ENCODE measurements at regions not wholly inside any gene's neighbourhood (a gene's known extent, or its start where the extent isn't known, plus 50 kb on each side); places are given as distances from the start of the nearest gene placed in this dataset.
A peak's percentile ranks its signal among the peaks of the same experiment; 100 is the strongest.
"Not testable (repeated sequence)": the region's sequence is repeated elsewhere in the genome, so short reads cannot be mapped to it uniquely, and the experiment has no call there.

DNA sequence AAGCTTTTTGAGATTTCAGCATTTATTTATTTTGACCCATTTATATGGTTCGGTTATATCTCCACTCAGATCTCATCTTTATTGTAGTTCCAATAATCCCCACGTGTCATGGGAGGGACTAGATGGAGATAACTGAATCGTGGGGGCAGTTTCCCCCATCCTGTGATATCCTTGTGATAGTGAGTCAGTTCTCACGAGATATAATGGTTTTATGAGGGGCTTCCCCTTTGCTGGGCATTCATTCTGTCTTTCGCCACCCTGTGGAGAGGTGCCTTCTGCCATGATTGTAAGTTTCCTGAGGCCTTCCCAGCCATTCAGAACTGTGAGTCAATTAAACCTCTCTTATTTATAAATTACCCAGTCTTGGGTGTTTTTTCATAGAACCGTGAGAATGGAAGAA is 96.5 kb upstream of the PCSK1 start:
- no peak for DNase-seq

DNA sequence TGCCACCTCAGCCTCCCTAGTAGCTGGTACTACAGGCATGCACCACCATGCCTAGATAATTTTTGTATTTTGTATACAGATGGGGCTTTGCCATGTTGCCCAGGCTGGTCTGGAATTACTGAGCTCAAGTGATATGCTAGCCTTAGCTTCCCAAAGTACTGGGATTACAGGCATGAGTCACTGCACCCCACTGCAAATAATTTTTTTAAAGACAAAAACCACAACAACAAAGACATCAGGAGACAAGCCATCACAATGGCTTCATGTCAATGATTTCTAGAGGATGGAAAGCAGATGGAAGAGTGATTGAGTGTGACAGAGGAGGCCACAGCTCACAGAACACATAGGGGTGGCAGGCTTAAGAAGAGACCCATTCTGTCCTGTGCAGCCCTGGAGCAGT is 97.9 kb upstream of the PCSK1 start:
- no peak for DNase-seq

GRCh38 chr5:96533371-96533770 is 100.3 kb upstream of the PCSK1 start:
- DNase-seq, result no peak

DNA sequence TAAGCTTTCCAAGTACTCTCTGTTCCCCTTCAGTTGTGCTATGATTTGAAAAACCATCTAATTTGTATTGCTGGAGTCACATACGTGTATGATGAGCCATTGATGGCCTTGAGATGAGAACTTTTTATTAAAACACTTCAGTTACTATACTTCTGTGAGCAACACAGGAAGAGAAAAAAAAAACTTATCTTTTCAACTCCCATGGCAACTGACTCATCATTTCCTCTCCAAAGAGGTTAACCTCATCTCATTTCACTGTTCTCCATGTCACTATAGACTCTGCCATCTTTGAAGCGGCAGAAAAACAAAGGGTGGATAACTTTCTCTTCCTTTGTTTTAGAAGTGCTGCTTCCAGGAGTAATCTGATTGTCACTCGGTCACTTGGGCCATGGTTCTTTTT is 104.3 kb upstream of the PCSK1 start:
- DNase-seq, result no peak

GRCh38 chr5:96538808-96539250 is 105.8 kb upstream of the PCSK1 start:
- no peak for DNase-seq

- DNase-seq, result no peak
These were observed 113.1 kb upstream of the PCSK1 start for GRCh38 chr5:96546120-96546519.

DNA sequence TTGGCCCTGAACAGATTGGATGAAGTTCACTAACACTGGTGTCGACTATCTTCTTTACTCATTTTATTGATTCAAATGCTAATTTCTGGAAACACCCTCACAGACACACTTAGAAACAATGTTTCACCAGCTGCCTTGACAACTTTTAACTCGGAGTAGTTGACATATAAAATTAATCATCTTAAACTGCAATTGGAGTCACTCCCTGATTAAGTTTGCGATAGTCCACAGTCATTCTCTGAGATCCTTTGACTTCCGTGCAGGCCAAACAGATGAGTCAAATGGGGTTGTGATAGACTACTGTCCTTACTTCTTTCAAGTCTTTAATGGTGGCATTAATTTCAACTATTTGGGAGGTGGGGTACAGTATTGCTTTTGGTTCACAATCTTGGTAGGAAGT is 114.4 kb upstream of the PCSK1 start:
- DNase-seq, result no peak

DNA sequence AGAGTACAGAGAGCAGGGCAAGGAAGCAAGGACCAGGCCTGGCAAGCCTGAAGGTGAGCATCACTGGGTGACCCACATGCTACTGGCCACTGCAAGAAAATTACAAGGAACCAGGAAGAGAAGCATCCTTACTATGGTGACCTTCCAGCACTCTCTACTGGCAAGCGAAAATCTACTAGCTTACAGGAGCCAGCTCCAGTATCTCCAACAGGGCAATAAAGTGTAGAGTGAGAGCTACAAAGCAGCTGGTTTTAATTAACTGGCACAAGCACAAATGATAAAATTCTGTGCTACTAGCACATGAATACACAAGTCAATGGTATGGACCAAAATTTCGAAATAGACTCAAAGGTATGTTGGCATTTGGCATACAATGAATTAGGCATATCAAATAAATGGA is 113.3 kb upstream of the CAST start:
- DNase-seq, result no peak

GRCh38 chr5:96560857-96561256 is 101.3 kb upstream of the CAST start:
- not testable (repeated sequence) for DNase-seq

DNA sequence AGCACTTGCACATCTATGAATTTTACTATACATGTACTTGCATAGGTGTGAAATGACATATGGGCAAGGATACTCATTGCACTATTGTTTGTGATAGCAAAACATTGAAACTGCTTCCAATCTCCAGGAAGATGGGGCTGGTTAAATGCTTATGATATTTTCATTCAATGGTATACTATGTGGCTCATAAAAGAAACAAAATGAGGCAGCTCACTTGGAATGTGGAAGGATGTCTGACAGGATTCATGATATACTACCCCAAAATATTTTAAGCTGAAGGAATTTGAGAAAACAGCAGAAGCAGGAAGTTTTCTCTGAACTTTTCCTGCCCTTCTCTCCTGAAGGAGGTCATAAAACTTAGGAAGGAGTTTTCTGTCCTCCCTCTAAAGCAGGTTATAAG is 99.6 kb upstream of the CAST start:
- DNase-seq, result no peak

DNA sequence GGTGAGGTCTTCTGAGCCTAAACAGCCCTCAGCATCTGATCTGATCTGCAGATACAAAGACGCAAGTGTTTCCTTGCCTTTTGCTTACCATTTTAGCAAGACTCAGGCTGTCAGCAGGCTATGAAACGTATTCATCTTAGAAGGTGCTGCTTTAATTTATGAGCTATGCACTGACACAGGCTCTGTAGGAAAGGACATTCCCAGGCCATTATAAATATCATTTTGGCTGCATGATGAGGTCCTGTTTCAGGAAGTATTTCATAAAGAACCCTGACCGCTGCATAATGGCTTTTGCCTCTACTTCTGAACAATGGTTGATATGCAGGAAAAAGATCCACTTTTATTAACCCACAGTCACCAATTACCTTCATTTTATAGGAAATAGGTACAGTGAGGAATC is 98.4 kb upstream of the CAST start:
- DNase-seq, result no peak

DNA sequence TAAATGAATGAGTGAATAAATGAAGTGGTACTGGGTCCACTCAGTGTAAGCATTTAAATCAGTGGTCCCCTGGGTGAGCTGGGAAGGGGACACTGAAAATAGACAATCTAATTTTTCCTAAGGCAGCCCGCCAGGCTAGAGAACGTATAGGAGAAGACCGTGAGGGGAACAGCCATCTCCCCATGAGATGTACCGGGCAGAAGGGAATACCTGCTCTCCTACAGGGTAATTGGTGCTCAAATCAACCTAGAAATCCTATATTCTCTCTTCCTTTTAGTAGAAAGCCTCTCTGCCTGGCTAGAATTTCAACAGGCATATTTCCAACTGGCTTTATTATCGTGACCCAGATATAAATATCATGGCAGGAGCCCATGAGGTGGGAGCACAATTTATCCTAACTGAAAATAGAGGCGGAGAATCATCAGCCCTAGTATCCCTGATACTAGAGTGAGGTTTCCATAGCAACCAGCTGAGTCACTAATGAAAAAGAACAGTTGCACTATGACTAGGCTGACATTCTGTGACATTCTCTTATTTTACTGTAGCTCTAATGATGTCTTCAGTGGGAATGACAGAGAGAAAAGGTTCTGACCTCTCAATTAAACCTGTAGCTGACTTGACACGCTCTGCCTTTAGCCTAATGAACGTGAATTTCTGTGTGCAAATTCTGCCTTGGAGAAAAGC is 96.5 kb upstream of the CAST start:
- peak in 1 of 2 experiments; percentile 60 for DNase-seq

DNA sequence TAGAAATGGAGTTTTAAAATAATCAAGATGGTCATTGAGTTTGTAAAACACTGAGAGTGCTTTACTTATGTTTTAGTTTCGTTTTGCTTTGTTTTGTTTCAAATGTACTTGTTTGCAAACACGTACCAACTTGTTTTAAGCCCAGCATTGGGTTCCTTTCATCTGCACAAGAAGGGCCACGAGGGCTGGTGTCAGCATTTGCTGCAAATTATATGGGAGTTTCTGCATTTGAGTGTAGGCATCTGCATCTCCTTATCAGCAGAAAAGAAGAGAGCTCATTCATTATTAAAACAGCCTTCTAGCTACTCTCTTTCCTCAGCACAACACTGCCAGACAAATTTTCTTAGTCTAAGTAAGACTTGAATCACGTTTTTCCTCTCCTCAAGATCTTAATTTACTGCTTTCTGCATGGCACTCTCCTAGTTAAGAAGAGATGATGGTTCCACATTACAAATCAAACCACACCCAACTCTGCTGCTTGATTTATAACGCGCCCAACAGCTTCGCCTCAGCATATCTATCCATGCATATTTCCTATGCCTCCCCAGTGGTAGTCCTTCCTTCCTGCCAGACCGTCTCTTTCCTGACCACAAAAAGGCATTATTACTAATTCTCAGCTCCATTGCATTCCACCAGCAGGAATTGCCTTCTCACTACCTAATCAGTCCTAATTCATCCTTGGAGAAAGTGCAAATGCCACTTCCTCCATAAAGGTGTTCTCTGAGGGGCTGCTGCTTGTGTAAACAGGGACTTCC is 95.2 kb upstream of the CAST start:
- DNase-seq, result no peak

DNA sequence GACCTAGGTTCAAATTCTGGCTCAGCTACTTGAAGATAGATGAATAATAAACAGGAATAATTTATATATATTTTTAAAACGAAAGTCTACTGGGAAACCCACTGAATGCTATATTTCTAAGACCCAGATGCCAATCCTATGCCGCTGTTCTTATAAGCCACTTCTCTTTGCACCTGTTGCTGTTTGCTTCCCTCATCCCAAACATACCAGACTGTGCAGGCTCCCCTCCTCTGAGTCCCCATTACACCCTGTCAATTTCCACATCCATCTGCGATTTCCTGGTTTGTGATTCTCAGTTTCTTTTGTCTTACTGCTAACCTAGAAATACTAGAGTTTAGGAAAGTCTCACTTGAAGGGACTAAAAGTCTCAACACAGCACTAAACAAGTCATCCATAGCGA is 92.8 kb upstream of the CAST start:
- DNase-seq, result no peak

- DNase-seq, result no peak
These were observed 92.4 kb upstream of the CAST start for GRCh38 chr5:96569770-96570169.

- DNase-seq, result no peak
These were observed 89.2 kb upstream of the CAST start for GRCh38 chr5:96572864-96573512.

GRCh38 chr5:96573513-96573894 is 88.7 kb upstream of the CAST start:
- DNase-seq, result no peak

GRCh38 chr5:96576876-96577275 is 85.3 kb upstream of the CAST start:
- DNase-seq, result no peak

DNA sequence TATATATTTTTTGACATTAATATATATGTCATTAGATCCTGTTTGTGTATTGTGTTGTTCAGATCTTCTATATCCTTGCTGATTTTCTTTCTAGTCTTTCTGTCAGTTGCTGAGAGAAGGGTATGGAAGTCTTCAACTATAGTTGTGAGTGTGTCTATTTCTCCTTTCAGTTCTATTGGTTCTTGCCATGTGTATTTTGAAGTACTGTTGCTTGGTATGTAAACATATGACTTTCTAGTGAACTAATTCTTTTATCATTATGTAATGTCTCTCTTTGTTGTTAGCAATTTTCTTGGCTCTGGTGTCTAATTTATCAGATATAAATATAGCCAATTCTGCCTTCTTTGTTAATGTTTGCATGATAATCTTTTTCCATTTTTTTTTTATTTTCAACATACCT is 84.3 kb upstream of the CAST start:
- no peak for DNase-seq

DNA sequence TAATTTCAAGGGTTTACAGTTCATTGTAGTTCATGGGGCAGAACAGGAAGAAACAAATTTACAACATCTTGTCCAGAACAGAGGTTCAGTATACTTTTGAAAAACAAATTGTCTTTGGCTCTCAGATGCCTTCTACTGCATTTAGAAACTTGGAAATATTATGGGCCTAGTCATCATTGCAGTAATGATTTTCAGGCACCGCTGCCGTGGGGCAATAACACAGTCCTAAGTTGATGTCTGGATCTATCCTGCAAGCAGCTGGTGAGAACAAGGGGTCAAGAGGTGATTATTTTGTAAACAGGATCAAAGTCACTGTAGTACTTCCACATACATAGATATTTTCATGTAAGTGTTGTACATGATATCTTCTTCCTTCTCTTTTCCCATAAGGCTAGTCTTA is 82.5 kb upstream of the CAST start:
- DNase-seq, result no peak

DNA sequence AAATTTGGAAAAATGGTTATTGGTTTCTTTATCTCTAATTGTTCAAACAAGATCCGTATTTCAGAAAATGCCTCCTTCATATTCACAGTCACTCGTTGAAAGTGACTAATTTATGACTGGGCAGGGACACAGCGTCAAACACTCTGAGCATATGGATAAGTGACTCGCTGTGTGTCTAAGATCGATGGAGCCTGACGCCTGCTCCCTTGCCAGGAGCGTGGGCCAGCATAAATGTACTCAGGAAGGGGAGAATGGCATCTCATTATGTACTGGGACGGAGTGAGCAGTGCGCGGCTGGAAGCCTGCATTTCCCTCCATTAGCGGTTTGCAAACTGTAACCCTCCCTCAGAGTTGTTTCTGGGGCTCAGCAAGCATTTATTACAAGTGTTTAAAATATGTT is 79.8 kb upstream of the CAST start:
- peak; percentile 31 to 75 for DNase-seq

DNA sequence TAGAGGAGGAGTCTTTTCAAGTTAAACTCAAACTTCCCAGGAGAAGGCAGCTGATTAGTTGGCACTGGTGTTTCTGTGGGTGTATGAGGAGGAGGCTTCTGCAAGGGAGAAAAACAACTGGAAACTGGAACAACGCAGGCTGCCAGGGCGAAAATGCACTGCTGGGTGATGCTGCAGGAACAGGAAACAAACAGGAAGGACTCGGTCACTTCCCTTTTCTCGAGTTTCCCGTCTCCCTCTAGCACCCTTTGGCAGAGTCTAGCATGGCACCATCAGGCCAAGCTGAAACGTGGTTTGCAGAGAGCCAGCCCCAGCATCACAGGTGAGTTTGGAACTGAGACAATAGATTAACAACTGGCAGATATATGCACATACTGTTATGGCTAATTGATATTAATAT is 77.5 kb upstream of the CAST start:
- DNase-seq, result no peak

- DNase-seq, result no peak
These were observed 73.6 kb upstream of the CAST start for GRCh38 chr5:96588539-96588938.

DNA sequence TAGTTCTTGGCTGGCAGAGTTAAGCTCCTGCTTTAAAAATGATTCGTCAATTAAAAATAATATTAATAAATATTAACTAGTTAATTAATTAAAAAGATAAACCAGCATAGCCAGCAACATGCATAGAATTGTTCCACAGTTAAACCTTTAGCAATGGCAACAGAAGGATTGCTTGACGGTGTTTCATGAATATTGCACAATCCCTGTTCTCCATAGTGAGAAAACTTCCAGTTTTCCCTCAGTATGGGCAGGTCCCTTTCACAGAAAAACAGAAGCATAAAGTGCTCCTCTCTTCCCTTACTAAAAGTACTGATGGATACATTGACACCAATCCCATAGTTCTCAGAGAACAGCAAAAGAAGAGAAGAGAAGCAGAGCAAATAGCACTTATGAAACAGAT is 71.4 kb upstream of the CAST start:
- DNase-seq, result no peak

All from NCI-H524 (cell line).